ENCODE measurements at regions not wholly inside any gene's neighbourhood (a gene's known extent, or its start where the extent isn't known, plus 50 kb on each side); places are given as distances from the start of the nearest gene placed in this dataset.

GRCh38 chr17:12445331-12445730, 220.4 kb upstream of the MYOCD start:
- H2AK5ac ChIP-seq (ENCODE audit: low read length, severe bottlenecking) = no peak overlapping the region
- H3K27ac ChIP-seq (ENCODE audit: low read length, poor library complexity, severe bottlenecking) = no peak overlapping the region
- no peak overlapping the region for H2BK15ac ChIP-seq (ENCODE audit: low read depth, poor library complexity, severe bottlenecking)
- H3K4me1 ChIP-seq (ENCODE audit: control insufficient read depth, insufficient read depth, low read depth, low read length) = no peaks in the 10 kb centered on the region
- no peaks in the 10 kb centered on the region for H3K27me3 ChIP-seq (ENCODE audit: control insufficient read depth in 1 of 2, insufficient read depth in 1 of 2, low read length in 2 of 2)
- no CpG with 5 or more reads among the region's 1 CpG for WGBS
- no peak overlapping the region for H2BK5ac ChIP-seq (ENCODE audit: low read depth, low read length, poor library complexity, severe bottlenecking)
- H2BK12ac ChIP-seq (ENCODE audit: low read length in 2 of 2) = no peak overlapping the region
- no peak overlapping the region for H4K8ac ChIP-seq (ENCODE audit: low read length)
- no peak overlapping the region for H3K9ac ChIP-seq (ENCODE audit: low read length)
- H3K79me1 ChIP-seq (replicated peaks; ENCODE audit: low read length, poor library complexity, severe bottlenecking) = no peaks in the 10 kb centered on the region
- no peak overlapping the region for H2AFZ ChIP-seq (ENCODE audit: low read depth, low read length)
- H3K18ac ChIP-seq (ENCODE audit: low read depth in 1 of 2, low read length in 2 of 2) = no peak overlapping the region
- H4K91ac ChIP-seq (ENCODE audit: low read length) = no peak overlapping the region
- H2BK120ac ChIP-seq (ENCODE audit: low read depth, low read length) = no peak overlapping the region
- H3K23ac ChIP-seq (ENCODE audit: low read length in 2 of 2) = no peak overlapping the region
- H3K4ac ChIP-seq (ENCODE audit: low read depth in 1 of 2, low read length in 2 of 2) = no peak overlapping the region
- no peak overlapping the region for H3K14ac ChIP-seq (ENCODE audit: low read length in 2 of 2)
- H3K9me3 ChIP-seq (ENCODE audit: control insufficient read depth, low read length) = no peaks in the 10 kb centered on the region
- no peak overlapping the region for H3K4me3 ChIP-seq (ENCODE audit: insufficient read depth in 1 of 2, low read depth in 1 of 2, low read length in 2 of 2)
- no peak overlapping the region for H3K4me2 ChIP-seq (ENCODE audit: low read length, poor library complexity, severe bottlenecking)
- H3K36me3 ChIP-seq (ENCODE audit: control insufficient read depth in 1 of 2, insufficient read depth in 2 of 2, low read depth in 1 of 2, low read length in 2 of 2) = no peaks in the 10 kb centered on the region
- no peak for DNase-seq

GRCh38 chr17:12457493-12457892, 208.2 kb upstream of the MYOCD start:
- Histone ChIP-seq H2BK5ac (ENCODE audit: low read depth, low read length, poor library complexity, severe bottlenecking) (no peak overlapping the region), H3K4ac (ENCODE audit: low read depth in 1 of 2, low read length in 2 of 2) (no peak overlapping the region), H2BK15ac (ENCODE audit: low read depth, poor library complexity, severe bottlenecking) (no peak overlapping the region), H4K8ac (ENCODE audit: low read length) (no peak overlapping the region), H2AFZ (ENCODE audit: low read depth, low read length) (no peak overlapping the region), H3K23ac (ENCODE audit: low read length in 2 of 2) (no peak overlapping the region), H3K27ac (ENCODE audit: low read length, poor library complexity, severe bottlenecking) (no peak overlapping the region), H3K4me1 (ENCODE audit: control insufficient read depth, insufficient read depth, low read depth, low read length) (no peaks in the 10 kb centered on the region), H3K4me3 (ENCODE audit: insufficient read depth in 1 of 2, low read depth in 1 of 2, low read length in 2 of 2) (no peak overlapping the region), H3K4me2 (ENCODE audit: low read length, poor library complexity, severe bottlenecking) (no peak overlapping the region), H3K14ac (ENCODE audit: low read length in 2 of 2) (no peak overlapping the region), H4K91ac (ENCODE audit: low read length) (no peak overlapping the region), H3K79me1 (replicated peaks; ENCODE audit: low read length, poor library complexity, severe bottlenecking) (no peaks in the 10 kb centered on the region), H3K36me3 (ENCODE audit: control insufficient read depth in 1 of 2, insufficient read depth in 2 of 2, low read depth in 1 of 2, low read length in 2 of 2) (no peaks in the 10 kb centered on the region), H3K9me3 (ENCODE audit: control insufficient read depth, low read length) (peaks cover 7% of the 10 kb centered on the region), H3K27me3 (ENCODE audit: control insufficient read depth in 1 of 2, insufficient read depth in 1 of 2, low read length in 2 of 2) (no peaks in the 10 kb centered on the region), H2BK12ac (ENCODE audit: low read length in 2 of 2) (no peak overlapping the region), H3K9ac (ENCODE audit: low read length) (no peak overlapping the region), H2AK5ac (ENCODE audit: low read length, severe bottlenecking) (no peak overlapping the region), H2BK120ac (ENCODE audit: low read depth, low read length) (no peak overlapping the region), H3K18ac (ENCODE audit: low read depth in 1 of 2, low read length in 2 of 2) (no peak overlapping the region)
- no CpG with 5 or more reads among the region's 1 CpG for WGBS
- no peak for DNase-seq

DNA sequence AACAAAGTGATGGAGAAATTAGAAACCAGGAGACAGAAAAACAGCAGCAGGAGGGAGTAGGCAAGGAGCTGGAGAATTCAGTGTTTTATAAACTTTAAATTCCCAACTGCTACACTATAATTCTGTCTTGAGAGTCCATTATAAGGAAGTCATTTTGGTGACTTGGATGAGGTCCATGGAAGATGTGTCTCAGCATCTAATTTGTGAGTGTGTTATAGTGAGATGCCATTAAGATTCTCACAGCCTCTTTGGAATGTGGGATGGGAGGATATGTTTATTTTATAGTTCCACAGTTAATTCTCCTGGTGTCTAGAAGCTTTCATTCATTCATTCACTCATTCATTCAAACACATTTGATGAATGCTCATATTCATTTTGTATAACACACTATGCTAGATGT, 206.0 kb upstream of the MYOCD start:
- Histone ChIP-seq H2AK5ac (ENCODE audit: low read length, severe bottlenecking) (no peak overlapping the region), H3K4me2 (ENCODE audit: low read length, poor library complexity, severe bottlenecking) (no peak overlapping the region), H3K14ac (ENCODE audit: low read length in 2 of 2) (no peak overlapping the region), H2AFZ (ENCODE audit: low read depth, low read length) (no peak overlapping the region), H3K18ac (ENCODE audit: low read depth in 1 of 2, low read length in 2 of 2) (no peak overlapping the region), H3K4ac (ENCODE audit: low read depth in 1 of 2, low read length in 2 of 2) (no peak overlapping the region), H2BK5ac (ENCODE audit: low read depth, low read length, poor library complexity, severe bottlenecking) (no peak overlapping the region), H3K27ac (ENCODE audit: low read length, poor library complexity, severe bottlenecking) (no peak overlapping the region), H4K91ac (ENCODE audit: low read length) (no peak overlapping the region), H3K4me1 (ENCODE audit: control insufficient read depth, insufficient read depth, low read depth, low read length) (no peaks in the 10 kb centered on the region), H3K27me3 (ENCODE audit: control insufficient read depth in 1 of 2, insufficient read depth in 1 of 2, low read length in 2 of 2) (no peaks in the 10 kb centered on the region), H3K9me3 (ENCODE audit: control insufficient read depth, low read length) (peaks cover 7% of the 10 kb centered on the region), H3K9ac (ENCODE audit: low read length) (no peak overlapping the region), H2BK15ac (ENCODE audit: low read depth, poor library complexity, severe bottlenecking) (no peak overlapping the region), H4K8ac (ENCODE audit: low read length) (no peak overlapping the region), H2BK12ac (ENCODE audit: low read length in 2 of 2) (no peak overlapping the region), H3K79me1 (replicated peaks; ENCODE audit: low read length, poor library complexity, severe bottlenecking) (no peaks in the 10 kb centered on the region), H3K4me3 (ENCODE audit: insufficient read depth in 1 of 2, low read depth in 1 of 2, low read length in 2 of 2) (no peak overlapping the region), H3K23ac (ENCODE audit: low read length in 2 of 2) (no peak overlapping the region), H2BK120ac (ENCODE audit: low read depth, low read length) (no peak overlapping the region), H3K36me3 (ENCODE audit: control insufficient read depth in 1 of 2, insufficient read depth in 2 of 2, low read depth in 1 of 2, low read length in 2 of 2) (no peaks in the 10 kb centered on the region)
- DNase-seq = no peak

- no peak overlapping the region for H2BK5ac ChIP-seq (ENCODE audit: low read depth, low read length, poor library complexity, severe bottlenecking)
- no peak overlapping the region for H4K8ac ChIP-seq (ENCODE audit: low read length)
- peak; percentile 20 for DNase-seq
Observed at GRCh38 chr17:12463102-12463501, 202.6 kb upstream of the MYOCD start.

More at GRCh38 chr17:12463102-12463501, 202.6 kb upstream of the MYOCD start:
- no peak overlapping the region for H3K23ac ChIP-seq (ENCODE audit: low read length in 2 of 2)
- no peaks in the 10 kb centered on the region for H3K27me3 ChIP-seq (ENCODE audit: control insufficient read depth in 1 of 2, insufficient read depth in 1 of 2, low read length in 2 of 2)
- H3K18ac ChIP-seq (ENCODE audit: low read depth in 1 of 2, low read length in 2 of 2) = no peak overlapping the region
- no peaks in the 10 kb centered on the region for H3K9me3 ChIP-seq (ENCODE audit: control insufficient read depth, low read length)
- no peak overlapping the region for H4K91ac ChIP-seq (ENCODE audit: low read length)
- H2AFZ ChIP-seq (ENCODE audit: low read depth, low read length) = no peak overlapping the region
- no peak overlapping the region for H3K27ac ChIP-seq (ENCODE audit: low read length, poor library complexity, severe bottlenecking)
- H3K4me1 ChIP-seq (ENCODE audit: control insufficient read depth, insufficient read depth, low read depth, low read length) = no peaks in the 10 kb centered on the region
- H3K4ac ChIP-seq (ENCODE audit: low read depth in 1 of 2, low read length in 2 of 2) = no peak overlapping the region
- no peak overlapping the region for H2BK12ac ChIP-seq (ENCODE audit: low read length in 2 of 2)
- 77% methylated on average over 2 of the region's 2 CpGs for WGBS
- no peak overlapping the region for H3K14ac ChIP-seq (ENCODE audit: low read length in 2 of 2)
- H3K4me2 ChIP-seq (ENCODE audit: low read length, poor library complexity, severe bottlenecking) = no peak overlapping the region
- no peak overlapping the region for H2BK120ac ChIP-seq (ENCODE audit: low read depth, low read length)
- H3K4me3 ChIP-seq (ENCODE audit: insufficient read depth in 1 of 2, low read depth in 1 of 2, low read length in 2 of 2) = no peak overlapping the region
- no peaks in the 10 kb centered on the region for H3K79me1 ChIP-seq (replicated peaks; ENCODE audit: low read length, poor library complexity, severe bottlenecking)
- no peak overlapping the region for H2BK15ac ChIP-seq (ENCODE audit: low read depth, poor library complexity, severe bottlenecking)
- H3K36me3 ChIP-seq (ENCODE audit: control insufficient read depth in 1 of 2, insufficient read depth in 2 of 2, low read depth in 1 of 2, low read length in 2 of 2) = no peaks in the 10 kb centered on the region
- no peak overlapping the region for H2AK5ac ChIP-seq (ENCODE audit: low read length, severe bottlenecking)
- no peak overlapping the region for H3K9ac ChIP-seq (ENCODE audit: low read length)
